NCI-H2107 treated with DMSO at 0.1 percent for 48 hours (cell line): ENCODE measurements at regions not wholly inside any gene's neighbourhood (a gene's known extent, or its start where the extent isn't known, plus 50 kb on each side); places are given as distances from the start of the nearest gene placed in this dataset.

ENCODE experiments used
- DNase-seq: peaks from one replicate; lab custom pipeline; 2025; ENCODE audit not compliant: unreplicated experiment; lab: John Stamatoyannopoulos, UW

DNA sequence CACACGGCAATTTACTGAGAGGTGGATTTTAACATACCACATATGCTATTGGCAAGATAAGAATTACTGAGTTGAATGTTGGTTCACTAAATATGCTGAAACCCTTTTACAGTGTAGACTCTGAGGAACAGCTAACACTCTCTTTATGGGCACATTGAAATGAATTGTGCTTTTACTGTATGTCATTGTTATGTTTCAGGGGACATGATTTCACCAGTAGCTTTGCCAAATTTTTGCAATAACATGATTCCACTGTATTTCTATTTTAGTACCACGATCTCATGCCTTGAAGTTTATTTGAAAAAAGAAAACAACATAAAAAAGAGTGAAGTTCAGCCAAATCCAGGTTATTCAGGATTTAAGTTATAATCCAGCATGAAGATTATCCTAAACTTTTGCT is 188.5 kb downstream of the HLX start:
- DNase-seq, result no peak

- DNase-seq, result no peak
Measured at GRCh38 chr1:221069178-221069903, 190.1 kb downstream of the HLX start.

GRCh38 chr1:221069986-221070385 is 190.7 kb downstream of the HLX start:
- no peak for DNase-seq

- no peak for DNase-seq
Measured at GRCh38 chr1:221071777-221072176, 192.5 kb downstream of the HLX start.

- DNase-seq, result no peak
Measured at GRCh38 chr1:221072214-221072613, 193.0 kb downstream of the HLX start.

DNA sequence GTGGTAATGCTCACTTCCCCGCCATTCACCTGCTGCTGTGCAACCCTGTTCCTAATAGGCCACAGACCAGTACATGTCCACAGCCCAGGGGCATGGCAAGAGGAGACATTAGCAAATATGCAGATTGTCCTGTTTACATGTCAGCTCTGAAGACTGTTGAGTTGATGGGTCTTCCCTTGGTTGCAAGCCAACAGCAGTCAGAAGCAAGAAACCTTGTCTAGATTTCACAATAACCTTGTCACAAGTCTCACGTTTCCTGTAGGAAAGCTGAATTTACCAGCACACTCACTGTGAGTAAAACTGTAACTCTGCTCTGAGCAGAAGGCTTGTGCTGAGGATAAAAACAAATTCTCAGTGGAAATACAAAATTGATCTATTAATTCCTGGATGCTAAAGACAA is 195.1 kb downstream of the HLX start:
- DNase-seq, result no peak

DNA sequence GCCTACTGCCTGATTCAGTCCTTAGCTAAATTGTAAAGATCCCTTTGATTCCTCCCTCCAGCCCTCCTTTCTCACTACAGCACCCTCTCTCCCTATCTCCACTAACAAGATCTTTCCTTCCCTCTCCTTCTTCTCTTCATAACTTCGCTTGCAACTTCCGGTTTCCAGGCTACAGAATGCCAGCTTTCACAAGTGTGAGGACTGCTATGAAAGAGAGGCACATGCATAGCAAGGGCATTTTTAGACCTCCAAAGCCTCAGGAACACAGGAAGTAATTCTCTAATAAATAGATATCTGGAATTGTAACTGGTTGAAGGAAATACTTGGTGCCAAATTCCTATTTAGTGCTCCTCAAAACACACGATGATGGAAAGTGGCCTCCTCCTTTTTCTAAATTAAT is 196.7 kb downstream of the HLX start:
- no peak for DNase-seq

- DNase-seq, result no peak
Measured at GRCh38 chr1:221076391-221076811, 197.2 kb downstream of the HLX start.

DNA sequence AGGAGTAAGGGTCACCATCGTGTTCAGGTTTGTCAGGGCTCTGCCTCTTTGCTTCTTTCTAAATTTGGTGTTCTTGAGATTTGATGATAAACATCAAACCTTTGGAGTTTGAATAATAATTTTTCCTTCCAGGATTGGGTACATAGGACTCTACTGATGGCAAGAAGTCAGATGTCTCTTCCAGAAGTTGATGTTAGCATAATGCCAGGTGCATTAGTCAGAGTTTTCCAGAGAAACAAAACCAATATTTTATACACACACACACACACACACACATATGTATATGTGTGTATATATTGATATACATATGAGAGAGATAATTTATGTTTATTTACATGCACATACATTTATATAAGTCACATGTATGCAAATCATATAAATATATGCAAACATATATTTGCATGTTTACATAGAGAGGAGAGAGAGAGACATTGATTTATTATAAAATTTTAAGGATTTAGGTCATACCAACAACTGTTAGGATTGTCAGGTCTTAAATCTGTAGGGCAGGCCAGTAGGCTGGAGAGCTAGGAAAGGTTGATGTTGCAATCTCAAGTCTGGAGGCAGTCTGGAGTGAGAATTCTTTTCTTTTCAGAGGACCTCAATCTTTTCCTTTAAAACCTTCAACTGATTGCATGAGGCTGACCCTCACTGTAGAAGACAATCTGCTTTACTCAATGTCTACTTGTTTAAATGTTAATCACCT is 199.2 kb downstream of the HLX start:
- no peak for DNase-seq

GRCh38 chr1:221083902-221084301 is 204.7 kb downstream of the HLX start:
- no peak for DNase-seq

DNA sequence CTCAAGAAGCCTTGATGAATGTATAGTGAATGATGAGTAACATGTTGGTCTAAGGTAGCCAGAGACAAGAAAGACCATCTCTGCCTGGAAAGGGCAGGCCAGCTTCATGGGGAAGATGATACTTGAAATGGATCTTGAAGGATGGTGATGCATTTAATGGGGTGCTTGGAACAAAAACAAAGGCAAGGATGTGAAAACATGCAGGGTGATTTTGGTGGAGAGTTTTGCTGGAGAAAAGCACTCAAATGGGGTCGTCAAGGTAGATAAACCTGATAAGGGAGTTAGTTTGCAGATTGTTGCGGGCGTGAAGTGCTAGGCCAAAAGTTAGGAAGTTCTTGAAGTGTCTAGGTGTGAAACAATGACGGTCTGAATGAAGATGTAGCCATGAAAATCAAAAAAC is 205.4 kb downstream of the HLX start:
- DNase-seq, result no peak

GRCh38 chr1:221085701-221086375 is 206.6 kb downstream of the HLX start:
- DNase-seq, result no peak

- no peak for DNase-seq
Measured at GRCh38 chr1:221087919-221088318, 208.7 kb downstream of the HLX start.

GRCh38 chr1:221089273-221089672 is 210.0 kb downstream of the HLX start:
- no peak for DNase-seq

DNA sequence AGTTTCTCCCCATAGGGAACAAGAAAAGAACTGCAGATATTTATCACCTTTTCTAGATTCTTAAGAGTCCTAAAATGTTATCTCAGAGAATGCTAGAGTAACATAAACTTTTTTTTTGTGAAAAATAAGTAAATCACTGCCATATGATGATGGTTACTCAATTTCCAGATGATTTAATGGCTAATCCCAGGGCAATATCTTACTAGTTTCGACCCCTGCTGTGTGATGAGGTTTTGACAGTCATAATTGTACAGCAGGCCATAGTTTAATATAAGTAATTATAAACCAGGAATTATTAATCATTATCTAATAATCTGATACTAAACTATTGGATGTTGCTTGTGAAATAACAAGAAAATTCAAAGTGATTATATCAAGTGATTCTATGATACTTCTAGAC is 210.6 kb downstream of the HLX start:
- no peak for DNase-seq

- DNase-seq, result no peak
Measured at GRCh38 chr1:221093903-221094791, 214.9 kb downstream of the HLX start.

GRCh38 chr1:221097479-221098281 is 218.4 kb downstream of the HLX start:
- DNase-seq, result no peak

DNA sequence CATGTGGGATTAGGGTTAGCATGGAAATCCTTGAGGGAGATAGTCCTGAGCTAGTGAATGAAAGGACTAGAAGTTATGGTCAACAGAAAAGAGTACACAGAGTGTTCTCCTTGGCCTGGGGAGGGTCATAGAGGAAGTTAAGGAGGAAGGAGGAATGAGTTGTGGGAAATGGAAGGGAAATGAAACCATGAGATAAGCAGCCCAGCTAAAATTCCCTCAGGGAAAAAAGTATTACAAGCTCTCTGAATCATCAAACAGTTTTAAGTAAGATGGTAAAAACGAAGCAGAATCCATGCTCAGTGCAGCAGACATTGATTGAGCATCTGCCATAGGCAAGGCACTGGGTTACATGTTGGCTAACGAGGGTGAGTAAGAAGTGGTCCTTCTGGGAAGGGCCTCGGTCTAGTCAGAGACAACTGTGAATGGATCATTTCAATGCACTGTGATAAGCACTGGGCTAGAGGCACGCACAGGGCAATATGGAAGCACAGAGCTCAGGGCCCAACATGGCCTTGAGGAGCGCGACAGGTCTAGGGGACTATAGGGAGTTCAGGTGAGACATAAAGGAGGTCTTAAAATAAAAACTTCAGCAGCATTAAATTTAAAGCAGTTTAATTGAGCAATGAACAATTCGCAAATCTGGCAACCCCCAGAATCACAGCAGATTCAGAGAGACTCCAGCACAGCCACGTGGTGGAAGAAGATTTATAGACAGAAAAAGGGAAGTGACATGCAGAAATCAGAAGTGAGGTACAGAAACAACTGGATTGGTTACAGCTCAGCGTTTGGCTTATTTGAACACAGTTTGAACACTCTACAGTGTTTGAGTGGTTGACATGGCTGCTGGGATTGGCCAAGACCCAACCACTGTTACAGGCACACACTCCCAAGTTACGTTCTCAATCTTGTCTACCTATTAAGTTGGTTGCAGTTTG is 219.5 kb downstream of the HLX start:
- no peak for DNase-seq
